ENCODE measurements at regions not wholly inside any gene's neighbourhood (a gene's known extent, or its start where the extent isn't known, plus 50 kb on each side); places are given as distances from the start of the nearest gene placed in this dataset.

DNA sequence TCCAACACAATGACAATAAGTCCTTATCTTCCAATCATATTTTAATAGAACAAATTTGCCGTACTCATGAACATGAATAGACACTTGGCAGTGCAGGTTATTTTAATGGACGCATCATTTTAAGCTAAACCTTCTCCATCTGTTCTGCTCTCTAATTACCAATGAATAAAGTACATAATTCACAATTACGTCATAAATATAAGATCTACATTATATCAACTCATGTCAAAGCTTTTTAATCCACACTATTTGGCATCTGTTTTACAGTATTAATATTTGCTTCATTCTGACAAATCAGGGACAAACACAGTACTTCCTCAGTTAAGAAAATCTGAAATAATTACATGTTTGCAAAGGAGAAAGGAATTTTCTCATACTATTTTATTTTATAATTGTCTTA, 344.1 kb upstream of the DMAC1 start:
- 83% methylated on average over 1 of the region's 3 CpGs for WGBS (ENCODE audit: insufficient coverage)
- Histone ChIP-seq H4K20me1 (ENCODE audit: insufficient read depth, low read length) (no peaks in the 10 kb centered on the region), H2AFZ (ENCODE audit: insufficient read depth, low read depth, low read length, poor library complexity, severe bottlenecking) (no peak overlapping the region), H3K36me3 (replicated peaks in 1 of 2; ENCODE audit: control insufficient read depth in 1 of 2, insufficient read depth in 2 of 2, low read length in 2 of 2) (no peaks in the 10 kb centered on the region), H3K4me2 (replicated peaks; ENCODE audit: extremely low read depth, low read length, poor library complexity, severe bottlenecking) (no peak overlapping the region), H3K4me1 (ENCODE audit: control insufficient read depth in 1 of 2, insufficient read depth in 2 of 2, low read length in 2 of 2) (no peaks in the 10 kb centered on the region), H3K9ac (ENCODE audit: insufficient read depth, low read length, poor library complexity, severe bottlenecking) (no peak overlapping the region), H3K4me3 (replicated peaks in 1 of 3; ENCODE audit: low read depth in 2 of 3, low read length in 3 of 3) (no peak overlapping the region), H3K79me2 (ENCODE audit: insufficient read depth, low read length) (no peaks in the 10 kb centered on the region), H3K27me3 (ENCODE audit: control insufficient read depth in 2 of 2, insufficient read depth in 2 of 2, low read length in 2 of 2) (no peaks in the 10 kb centered on the region), H3K27ac (ENCODE audit: low read depth in 1 of 2, low read length in 2 of 2) (no peak overlapping the region), H3K9me3 (replicated peaks in 1 of 2; ENCODE audit: control insufficient read depth in 1 of 2, insufficient read depth in 1 of 2, low read length in 2 of 2) (peaks cover 0 to 12% of the 10 kb centered on the region in 2 donors)
- TF ChIP-seq, protein P1, sequence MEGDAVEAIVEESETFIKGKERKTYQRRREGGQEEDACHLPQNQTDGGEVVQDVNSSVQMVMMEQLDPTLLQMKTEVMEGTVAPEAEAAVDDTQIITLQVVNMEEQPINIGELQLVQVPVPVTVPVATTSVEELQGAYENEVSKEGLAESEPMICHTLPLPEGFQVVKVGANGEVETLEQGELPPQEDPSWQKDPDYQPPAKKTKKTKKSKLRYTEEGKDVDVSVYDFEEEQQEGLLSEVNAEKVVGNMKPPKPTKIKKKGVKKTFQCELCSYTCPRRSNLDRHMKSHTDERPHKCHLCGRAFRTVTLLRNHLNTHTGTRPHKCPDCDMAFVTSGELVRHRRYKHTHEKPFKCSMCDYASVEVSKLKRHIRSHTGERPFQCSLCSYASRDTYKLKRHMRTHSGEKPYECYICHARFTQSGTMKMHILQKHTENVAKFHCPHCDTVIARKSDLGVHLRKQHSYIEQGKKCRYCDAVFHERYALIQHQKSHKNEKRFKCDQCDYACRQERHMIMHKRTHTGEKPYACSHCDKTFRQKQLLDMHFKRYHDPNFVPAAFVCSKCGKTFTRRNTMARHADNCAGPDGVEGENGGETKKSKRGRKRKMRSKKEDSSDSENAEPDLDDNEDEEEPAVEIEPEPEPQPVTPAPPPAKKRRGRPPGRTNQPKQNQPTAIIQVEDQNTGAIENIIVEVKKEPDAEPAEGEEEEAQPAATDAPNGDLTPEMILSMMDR (IDR thresholded peaks at IDR 0.05): no peak
- Mint-ChIP-seq H3K27me3 (ENCODE audit: low read depth in 3 of 3) (peaks cover 0 to 2% (median 0%) of the 10 kb centered on the region in 3 donors), H3K4me1 (no peaks in the 10 kb centered on the region), H3K9me3 (peaks cover 0 to 9% (median 5%) of the 10 kb centered on the region in 7 donors), H3K36me3 (no peaks in the 10 kb centered on the region), H3K4me3 (no peak overlapping the region), H3K27ac (no peak overlapping the region)
- intact Hi-C loops (cut with micrococcal nuclease): no loop called here
- DNase-seq: no peak

DNA sequence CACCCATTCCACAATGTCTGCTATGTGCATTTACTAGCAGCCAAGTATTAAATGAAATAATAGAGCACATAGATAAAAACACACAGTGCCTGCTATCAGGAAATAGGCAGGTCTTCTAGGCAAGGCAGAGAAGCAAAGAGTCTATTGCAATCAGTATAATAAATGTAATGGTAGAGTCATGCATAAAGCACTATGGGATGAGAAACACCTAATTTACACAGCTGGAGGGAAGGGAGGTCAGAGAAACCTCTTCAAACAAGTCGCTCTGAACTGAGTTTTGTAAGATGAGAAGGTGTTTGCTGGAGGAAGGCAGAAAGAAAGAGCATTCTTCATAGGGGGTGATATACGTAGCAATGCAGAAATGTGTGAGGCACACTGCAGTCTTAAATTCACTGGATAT, 341.0 kb upstream of the DMAC1 start:
- intact Hi-C loops (cut with micrococcal nuclease): no loop called here
- Mint-ChIP-seq H3K36me3 (no peaks in the 10 kb centered on the region), H3K27me3 (ENCODE audit: low read depth in 3 of 3) (peaks cover 0 to 2% (median 0%) of the 10 kb centered on the region in 3 donors), H3K27ac (no peak overlapping the region), H3K4me1 (no peaks in the 10 kb centered on the region), H3K9me3 (peaks cover 0 to 5% (median 2%) of the 10 kb centered on the region in 7 donors), H3K4me3 (no peak overlapping the region)
- no peaks in the 10 kb centered on the region for H3K36me3 ChIP-seq (replicated peaks in 1 of 2; ENCODE audit: control insufficient read depth in 1 of 2, insufficient read depth in 2 of 2, low read length in 2 of 2)
- H3K4me2 ChIP-seq (replicated peaks; ENCODE audit: extremely low read depth, low read length, poor library complexity, severe bottlenecking): no peak overlapping the region
- H3K79me2 ChIP-seq (ENCODE audit: insufficient read depth, low read length): no peaks in the 10 kb centered on the region
- H3K9ac ChIP-seq (ENCODE audit: insufficient read depth, low read length, poor library complexity, severe bottlenecking): no peak overlapping the region
- no peak overlapping the region for H3K27ac ChIP-seq (ENCODE audit: low read depth in 1 of 2, low read length in 2 of 2)
- TF ChIP-seq, protein P1 (IDR thresholded peaks at IDR 0.05): no peak
- no peaks in the 10 kb centered on the region for H4K20me1 ChIP-seq (ENCODE audit: insufficient read depth, low read length)
- no peak overlapping the region for H2AFZ ChIP-seq (ENCODE audit: insufficient read depth, low read depth, low read length, poor library complexity, severe bottlenecking)
- H3K4me1 ChIP-seq (ENCODE audit: control insufficient read depth in 1 of 2, insufficient read depth in 2 of 2, low read length in 2 of 2): no peaks in the 10 kb centered on the region
- WGBS (ENCODE audit: insufficient coverage): no CpG with 5 or more reads among the region's 2 CpGs
- DNase-seq: no peak
- no peak overlapping the region for H3K4me3 ChIP-seq (replicated peaks in 1 of 3; ENCODE audit: low read depth in 2 of 3, low read length in 3 of 3)
- H3K9me3 ChIP-seq (replicated peaks in 1 of 2; ENCODE audit: control insufficient read depth in 1 of 2, insufficient read depth in 1 of 2, low read length in 2 of 2): no peaks in the 10 kb centered on the region
- no peaks in the 10 kb centered on the region for H3K27me3 ChIP-seq (ENCODE audit: control insufficient read depth in 2 of 2, insufficient read depth in 2 of 2, low read length in 2 of 2)
